GM23338 (cell line): ENCODE measurements at regions not wholly inside any gene's neighbourhood (a gene's known extent, or its start where the extent isn't known, plus 50 kb on each side); places are given as distances from the start of the nearest gene placed in this dataset.

Source experiments
- CREB1 ChIP-seq: fragments of 250-450 bp; sonication (Bioruptor Pico); IDR thresholded peaks from 2 replicates; pipeline ENCODE4 v1.5.0; 2020; ENCODE audit warnings: low read depth, mild to moderate bottlenecking, moderate library complexity
- EZH2 ChIP-seq: fragments of 200-600 bp; sonication (generic); IDR thresholded peaks from one replicate; pipeline ENCODE4 v1.8.0; 2017; ENCODE audit warnings: antibody characterized with exemption, mild to moderate bottlenecking, low read depth; ENCODE audit not compliant: unreplicated experiment
- EZH2phosphoT487 ChIP-seq: fragments of 200-600 bp; sonication (generic); IDR thresholded peaks from one replicate; pipeline ENCODE4 v1.8.1; 2018; ENCODE audit warnings: antibody characterized with exemption; ENCODE audit not compliant: unreplicated experiment
- JUNB ChIP-seq: IDR thresholded peaks from one replicate; pipeline ENCODE4 v1.6.1; 2016; ENCODE audit warnings: antibody characterized with exemption; ENCODE audit not compliant: unreplicated experiment
- NANOG ChIP-seq: IDR thresholded peaks from 2 replicates; pipeline ENCODE4 v1.6.1; 2016; ENCODE audit warnings: antibody characterized with exemption, borderline replicate concordance
- POLR2AphosphoS5 ChIP-seq: IDR thresholded peaks from 2 replicates; pipeline ENCODE4 v1.6.1; 2016; ENCODE audit warnings: antibody characterized with exemption, low read depth
- REST ChIP-seq: IDR thresholded peaks from one replicate; pipeline ENCODE4 v1.6.1; 2018; ENCODE audit warnings: antibody characterized with exemption; ENCODE audit not compliant: unreplicated experiment
- STAT1 ChIP-seq: IDR thresholded peaks from one replicate; pipeline ENCODE4 v1.6.1; 2016; ENCODE audit warnings: antibody characterized with exemption; ENCODE audit not compliant: unreplicated experiment
- ZNF114 ChIP-seq: fragments of 250-450 bp; sonication (Bioruptor Pico); IDR thresholded peaks from 2 replicates; pipeline ENCODE4 v1.5.0; 2020; ENCODE audit warnings: mild to moderate bottlenecking, moderate library complexity
- ZNF331 ChIP-seq: fragments of 250-450 bp; sonication (Bioruptor Pico); IDR thresholded peaks from 2 replicates; pipeline ENCODE4 v1.5.0; 2020; ENCODE audit warnings: low read depth, mild to moderate bottlenecking, moderate library complexity
- TF ChIP-seq, protein P1 (sequence below), 2 experiments: fragments of 200-600 bp in 1 of 2; sonication (generic) in 1 of 2; conservative IDR thresholded peaks; 2 replicates each; pipeline versions ENCODE4 v1.5.1 to v1.6.1; 2016 to 2017; ENCODE audit warnings: antibody characterized with exemption in 2 of 2, low read depth in 2 of 2, mild to moderate bottlenecking in 2 of 2, moderate library complexity in 1 of 2
- TF ChIP-seq, protein P2 (sequence below): IDR thresholded peaks from 2 replicates; pipeline ENCODE4 v1.6.1; 2016; ENCODE audit warnings: antibody characterized with exemption
- TF ChIP-seq, protein P3 (sequence below): fragments of 250-450 bp; sonication (Bioruptor Pico); IDR thresholded peaks from 2 replicates; pipeline ENCODE4 v1.5.0; 2020; ENCODE audit warnings: mild to moderate bottlenecking, moderate library complexity

GRCh38 chr11:27192184-27192583, 151.6 kb downstream of the BBOX1 start:
- no peak for TF ChIP-seq REST
- TF ChIP-seq, protein P1, sequence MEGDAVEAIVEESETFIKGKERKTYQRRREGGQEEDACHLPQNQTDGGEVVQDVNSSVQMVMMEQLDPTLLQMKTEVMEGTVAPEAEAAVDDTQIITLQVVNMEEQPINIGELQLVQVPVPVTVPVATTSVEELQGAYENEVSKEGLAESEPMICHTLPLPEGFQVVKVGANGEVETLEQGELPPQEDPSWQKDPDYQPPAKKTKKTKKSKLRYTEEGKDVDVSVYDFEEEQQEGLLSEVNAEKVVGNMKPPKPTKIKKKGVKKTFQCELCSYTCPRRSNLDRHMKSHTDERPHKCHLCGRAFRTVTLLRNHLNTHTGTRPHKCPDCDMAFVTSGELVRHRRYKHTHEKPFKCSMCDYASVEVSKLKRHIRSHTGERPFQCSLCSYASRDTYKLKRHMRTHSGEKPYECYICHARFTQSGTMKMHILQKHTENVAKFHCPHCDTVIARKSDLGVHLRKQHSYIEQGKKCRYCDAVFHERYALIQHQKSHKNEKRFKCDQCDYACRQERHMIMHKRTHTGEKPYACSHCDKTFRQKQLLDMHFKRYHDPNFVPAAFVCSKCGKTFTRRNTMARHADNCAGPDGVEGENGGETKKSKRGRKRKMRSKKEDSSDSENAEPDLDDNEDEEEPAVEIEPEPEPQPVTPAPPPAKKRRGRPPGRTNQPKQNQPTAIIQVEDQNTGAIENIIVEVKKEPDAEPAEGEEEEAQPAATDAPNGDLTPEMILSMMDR (conservative IDR thresholded peaks at IDR 0.05; ENCODE audit: low read depth in 2 of 2) = no peak
- no peak for TF ChIP-seq ZNF114 (CRISPR knock-in tag)
- TF ChIP-seq EZH2 = no peak
- no peak for TF ChIP-seq POLR2AphosphoS5
- no peak for TF ChIP-seq EZH2phosphoT487
- TF ChIP-seq ZNF331 (CRISPR knock-in tag) = no peak
- no peak for TF ChIP-seq NANOG
- TF ChIP-seq JUNB = no peak
- TF ChIP-seq CREB1 (CRISPR knock-in tag) = no peak
- TF ChIP-seq, protein P2, sequence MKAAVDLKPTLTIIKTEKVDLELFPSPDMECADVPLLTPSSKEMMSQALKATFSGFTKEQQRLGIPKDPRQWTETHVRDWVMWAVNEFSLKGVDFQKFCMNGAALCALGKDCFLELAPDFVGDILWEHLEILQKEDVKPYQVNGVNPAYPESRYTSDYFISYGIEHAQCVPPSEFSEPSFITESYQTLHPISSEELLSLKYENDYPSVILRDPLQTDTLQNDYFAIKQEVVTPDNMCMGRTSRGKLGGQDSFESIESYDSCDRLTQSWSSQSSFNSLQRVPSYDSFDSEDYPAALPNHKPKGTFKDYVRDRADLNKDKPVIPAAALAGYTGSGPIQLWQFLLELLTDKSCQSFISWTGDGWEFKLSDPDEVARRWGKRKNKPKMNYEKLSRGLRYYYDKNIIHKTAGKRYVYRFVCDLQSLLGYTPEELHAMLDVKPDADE = no peak
- TF ChIP-seq STAT1 = no peak
- TF ChIP-seq, protein P3, sequence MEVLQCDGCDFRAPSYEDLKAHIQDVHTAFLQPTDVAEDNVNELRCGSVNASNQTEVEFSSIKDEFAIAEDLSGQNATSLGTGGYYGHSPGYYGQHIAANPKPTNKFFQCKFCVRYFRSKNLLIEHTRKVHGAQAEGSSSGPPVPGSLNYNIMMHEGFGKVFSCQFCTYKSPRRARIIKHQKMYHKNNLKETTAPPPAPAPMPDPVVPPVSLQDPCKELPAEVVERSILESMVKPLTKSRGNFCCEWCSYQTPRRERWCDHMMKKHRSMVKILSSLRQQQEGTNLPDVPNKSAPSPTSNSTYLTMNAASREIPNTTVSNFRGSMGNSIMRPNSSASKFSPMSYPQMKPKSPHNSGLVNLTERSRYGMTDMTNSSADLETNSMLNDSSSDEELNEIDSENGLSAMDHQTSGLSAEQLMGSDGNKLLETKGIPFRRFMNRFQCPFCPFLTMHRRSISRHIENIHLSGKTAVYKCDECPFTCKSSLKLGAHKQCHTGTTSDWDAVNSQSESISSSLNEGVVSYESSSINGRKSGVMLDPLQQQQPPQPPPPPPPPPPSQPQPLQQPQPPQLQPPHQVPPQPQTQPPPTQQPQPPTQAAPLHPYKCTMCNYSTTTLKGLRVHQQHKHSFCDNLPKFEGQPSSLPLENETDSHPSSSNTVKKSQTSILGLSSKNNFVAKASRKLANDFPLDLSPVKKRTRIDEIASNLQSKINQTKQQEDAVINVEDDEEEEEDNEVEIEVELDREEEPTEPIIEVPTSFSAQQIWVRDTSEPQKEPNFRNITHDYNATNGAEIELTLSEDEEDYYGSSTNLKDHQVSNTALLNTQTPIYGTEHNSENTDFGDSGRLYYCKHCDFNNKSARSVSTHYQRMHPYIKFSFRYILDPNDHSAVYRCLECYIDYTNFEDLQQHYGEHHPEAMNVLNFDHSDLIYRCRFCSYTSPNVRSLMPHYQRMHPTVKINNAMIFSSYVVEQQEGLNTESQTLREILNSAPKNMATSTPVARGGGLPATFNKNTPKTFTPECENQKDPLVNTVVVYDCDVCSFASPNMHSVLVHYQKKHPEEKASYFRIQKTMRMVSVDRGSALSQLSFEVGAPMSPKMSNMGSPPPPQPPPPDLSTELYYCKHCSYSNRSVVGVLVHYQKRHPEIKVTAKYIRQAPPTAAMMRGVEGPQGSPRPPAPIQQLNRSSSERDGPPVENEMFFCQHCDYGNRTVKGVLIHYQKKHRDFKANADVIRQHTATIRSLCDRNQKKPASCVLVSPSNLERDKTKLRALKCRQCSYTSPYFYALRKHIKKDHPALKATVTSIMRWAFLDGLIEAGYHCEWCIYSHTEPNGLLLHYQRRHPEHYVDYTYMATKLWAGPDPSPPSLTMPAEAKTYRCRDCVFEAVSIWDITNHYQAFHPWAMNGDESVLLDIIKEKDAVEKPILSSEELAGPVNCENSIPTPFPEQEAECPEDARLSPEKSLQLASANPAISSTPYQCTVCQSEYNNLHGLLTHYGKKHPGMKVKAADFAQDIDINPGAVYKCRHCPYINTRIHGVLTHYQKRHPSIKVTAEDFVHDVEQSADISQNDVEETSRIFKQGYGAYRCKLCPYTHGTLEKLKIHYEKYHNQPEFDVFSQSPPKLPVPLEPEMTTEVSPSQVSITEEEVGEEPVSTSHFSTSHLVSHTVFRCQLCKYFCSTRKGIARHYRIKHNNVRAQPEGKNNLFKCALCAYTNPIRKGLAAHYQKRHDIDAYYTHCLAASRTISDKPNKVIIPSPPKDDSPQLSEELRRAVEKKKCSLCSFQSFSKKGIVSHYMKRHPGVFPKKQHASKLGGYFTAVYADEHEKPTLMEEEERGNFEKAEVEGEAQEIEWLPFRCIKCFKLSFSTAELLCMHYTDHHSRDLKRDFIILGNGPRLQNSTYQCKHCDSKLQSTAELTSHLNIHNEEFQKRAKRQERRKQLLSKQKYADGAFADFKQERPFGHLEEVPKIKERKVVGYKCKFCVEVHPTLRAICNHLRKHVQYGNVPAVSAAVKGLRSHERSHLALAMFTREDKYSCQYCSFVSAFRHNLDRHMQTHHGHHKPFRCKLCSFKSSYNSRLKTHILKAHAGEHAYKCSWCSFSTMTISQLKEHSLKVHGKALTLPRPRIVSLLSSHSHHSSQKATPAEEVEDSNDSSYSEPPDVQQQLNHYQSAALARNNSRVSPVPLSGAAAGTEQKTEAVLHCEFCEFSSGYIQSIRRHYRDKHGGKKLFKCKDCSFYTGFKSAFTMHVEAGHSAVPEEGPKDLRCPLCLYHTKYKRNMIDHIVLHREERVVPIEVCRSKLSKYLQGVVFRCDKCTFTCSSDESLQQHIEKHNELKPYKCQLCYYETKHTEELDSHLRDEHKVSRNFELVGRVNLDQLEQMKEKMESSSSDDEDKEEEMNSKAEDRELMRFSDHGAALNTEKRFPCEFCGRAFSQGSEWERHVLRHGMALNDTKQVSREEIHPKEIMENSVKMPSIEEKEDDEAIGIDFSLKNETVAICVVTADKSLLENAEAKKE (CRISPR knock-in tag) = no peak
